Stimulated activated CD8-positive, alpha-beta memory T cell treated with anti-CD3 and anti-CD28 coated beads, Interleukin-15, amount 100 ng/mL, for 24 hours (primary cell): ENCODE measurements at regions not wholly inside any gene's neighbourhood (a gene's known extent, or its start where the extent isn't known, plus 50 kb on each side); places are given as distances from the start of the nearest gene placed in this dataset.

Experiments
- DNase-seq: peaks from one replicate; pipeline ENCODE4 v3.0.0-alpha.2; 2020; ENCODE audit warnings: low read depth

GRCh38 chr3:43783987-43784639 is 93.4 kb downstream of the ABHD5 start:
- no peak for DNase-seq

GRCh38 chr3:43784640-43785011 is 93.9 kb downstream of the ABHD5 start:
- DNase-seq, result no peak

- no peak for DNase-seq
Measured at GRCh38 chr3:43785551-43785950, 94.8 kb downstream of the ABHD5 start.

- DNase-seq, result no peak
Measured at GRCh38 chr3:43786102-43786501, 95.4 kb downstream of the ABHD5 start.

DNA sequence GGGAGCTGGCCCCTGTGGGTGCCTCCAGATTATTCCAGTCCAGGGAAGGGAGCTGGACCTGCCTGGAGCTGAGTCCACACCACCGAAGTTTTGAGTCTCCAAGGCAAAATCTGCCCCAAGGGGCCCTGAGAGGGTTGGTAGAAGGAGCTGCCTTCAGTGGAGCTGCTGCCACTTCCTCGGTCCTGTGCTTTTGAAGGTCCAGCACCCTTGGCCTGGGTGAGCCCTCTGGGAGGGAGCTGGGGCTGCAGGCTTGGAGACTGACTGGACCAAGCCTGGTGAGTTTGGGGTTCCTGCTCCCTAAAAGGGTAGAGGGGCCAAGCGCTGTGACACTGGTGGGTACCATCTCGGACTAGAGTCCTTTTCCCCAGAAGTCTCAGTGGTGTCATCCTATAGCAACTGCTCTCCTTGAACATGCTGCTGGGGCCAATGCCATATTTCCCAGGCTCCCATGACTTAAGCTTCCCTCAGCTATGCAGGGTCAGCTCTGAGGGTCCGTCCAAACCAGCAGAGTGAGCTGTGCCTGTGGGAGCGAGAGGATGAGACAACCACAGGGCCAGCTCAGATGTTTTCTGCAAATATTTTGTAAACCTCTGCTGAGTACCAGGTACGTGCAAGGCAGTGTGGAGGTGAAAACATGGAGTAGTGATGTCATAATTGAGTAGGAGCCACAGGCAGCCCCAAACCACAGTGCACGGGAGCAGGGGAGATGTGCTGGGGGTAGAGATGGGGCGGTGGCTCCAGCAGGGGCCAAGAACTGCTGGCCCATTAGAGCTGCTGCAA is 96.0 kb downstream of the ABHD5 start:
- no peak for DNase-seq

DNA sequence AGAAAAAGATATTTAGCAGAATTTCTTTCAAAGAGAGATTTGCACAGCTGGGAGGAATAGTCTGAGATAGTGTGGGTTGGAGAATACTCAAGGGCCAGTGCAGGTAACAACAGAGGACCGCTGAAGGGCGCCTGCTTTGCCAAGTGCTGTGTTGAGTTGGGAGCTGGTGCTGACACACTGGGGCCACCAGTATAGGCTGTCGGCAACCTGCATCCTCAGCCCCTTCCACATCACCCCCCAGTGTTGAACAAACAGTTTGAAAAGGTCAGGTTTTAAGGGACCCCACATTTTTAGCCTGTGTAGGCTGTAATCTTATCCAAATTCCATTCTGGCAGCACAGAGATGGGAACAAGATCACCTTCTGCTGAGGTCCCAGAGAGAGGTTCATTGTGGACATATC is 96.6 kb downstream of the ABHD5 start:
- no peak for DNase-seq

GRCh38 chr3:43789028-43789427 is 98.3 kb downstream of the ABHD5 start:
- DNase-seq, result no peak

- DNase-seq, result no peak
Measured at GRCh38 chr3:43790060-43790459, 99.3 kb downstream of the ABHD5 start.

- no peak for DNase-seq
Measured at GRCh38 chr3:43790476-43790875, 99.7 kb downstream of the ABHD5 start.

GRCh38 chr3:43791246-43791645 is 100.5 kb downstream of the ABHD5 start:
- no peak for DNase-seq

GRCh38 chr3:43792904-43793303 is 102.2 kb downstream of the ABHD5 start:
- no peak for DNase-seq

DNA sequence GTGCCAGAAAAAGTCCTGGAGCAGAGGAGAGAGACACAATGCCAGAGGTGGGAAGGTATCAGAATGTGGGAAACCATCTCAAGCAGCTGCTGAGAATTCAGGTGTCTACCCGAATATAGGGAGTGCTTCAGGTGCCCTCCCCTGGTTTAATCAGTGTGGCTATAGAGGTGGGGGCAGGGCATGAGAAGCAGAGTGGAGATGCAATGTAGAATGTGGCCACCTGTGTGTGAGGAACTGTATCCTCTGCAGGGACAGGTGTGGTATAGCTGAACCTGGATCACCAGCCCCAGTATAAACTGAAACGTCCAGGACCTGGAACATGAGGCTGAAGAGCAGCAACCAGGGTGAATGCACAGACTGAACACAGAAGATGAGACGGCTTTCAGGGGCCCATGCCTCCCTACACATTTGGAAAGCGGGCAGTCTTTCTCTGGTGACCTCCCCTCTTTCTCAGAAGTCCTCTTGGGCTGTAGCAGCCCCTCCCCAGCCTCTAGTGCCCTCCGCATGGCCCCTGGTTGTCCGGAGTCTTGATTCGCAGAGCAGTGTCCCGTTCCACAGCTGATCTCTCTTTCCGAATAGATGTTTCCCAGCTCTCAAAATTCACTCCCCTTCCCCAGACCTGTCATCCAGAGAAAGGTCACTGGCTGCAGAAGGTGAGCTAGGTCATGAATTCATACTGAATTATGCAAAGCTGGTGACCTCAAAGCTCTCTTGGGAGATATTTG is 103.1 kb downstream of the ABHD5 start:
- no peak for DNase-seq

DNA sequence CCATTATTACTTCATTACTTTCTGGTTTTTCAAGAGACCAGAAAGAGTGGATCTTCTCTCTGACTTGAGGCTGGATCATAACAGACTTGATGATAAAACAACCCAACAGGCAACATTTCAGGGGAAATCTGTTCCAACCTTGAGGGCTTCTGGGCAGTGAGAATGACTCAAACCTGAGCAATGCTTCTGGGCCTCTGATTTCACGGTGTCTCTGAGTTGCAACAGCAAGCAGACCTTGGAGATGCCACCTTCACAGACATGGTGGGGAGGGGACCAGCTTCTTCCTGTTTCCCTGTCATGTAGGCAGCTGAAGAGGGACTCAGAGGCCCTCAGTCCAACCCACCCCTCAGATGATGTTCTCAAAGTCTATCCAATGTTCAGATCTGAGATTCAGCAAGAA is 104.0 kb downstream of the ABHD5 start:
- no peak for DNase-seq

- DNase-seq, result no peak
Measured at GRCh38 chr3:43795491-43795890, 104.8 kb downstream of the ABHD5 start.

- DNase-seq, result no peak
Measured at GRCh38 chr3:43796041-43796596, 105.4 kb downstream of the ABHD5 start.

GRCh38 chr3:43797794-43798193 is 107.1 kb downstream of the ABHD5 start:
- DNase-seq, result no peak

DNA sequence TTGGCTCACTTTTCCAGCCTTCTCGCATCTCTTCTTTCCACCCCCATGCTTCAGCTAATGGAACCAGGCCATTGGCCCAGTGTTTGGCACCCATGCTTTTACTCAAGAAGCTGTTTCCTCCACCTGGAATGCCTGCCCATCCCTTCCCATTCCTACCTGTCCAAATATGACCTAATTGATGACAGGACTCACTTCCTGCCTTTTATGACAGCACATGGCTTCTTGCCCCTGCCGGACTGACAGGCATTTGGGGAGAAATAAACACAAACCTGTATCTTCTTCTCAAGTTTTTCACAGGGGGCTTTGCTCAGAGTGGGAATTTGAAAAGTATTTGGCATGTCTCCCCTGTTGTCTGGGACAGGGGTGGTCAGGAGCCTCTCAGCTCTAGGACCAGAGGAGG is 120.1 kb downstream of the ABHD5 start:
- DNase-seq, result no peak

DNA sequence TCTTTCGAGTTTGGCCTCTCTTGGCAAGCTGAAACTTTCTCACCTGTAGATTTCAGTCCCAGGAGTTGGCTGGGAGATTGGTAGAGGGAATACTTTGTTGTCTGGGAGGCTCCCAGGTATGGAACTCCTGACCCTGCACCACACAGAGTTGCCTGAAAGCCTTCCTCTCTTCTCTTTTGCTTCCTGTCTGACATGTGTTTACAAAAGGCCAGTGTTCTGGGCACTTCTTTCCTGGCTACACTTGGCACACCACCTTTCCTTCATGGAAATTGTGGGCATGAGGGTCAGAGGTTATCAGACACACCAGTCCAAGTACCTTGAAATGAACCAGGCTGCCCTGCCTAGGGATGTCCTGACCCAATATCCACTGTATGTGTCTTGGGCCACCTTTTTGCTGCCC is 123.7 kb downstream of the ABHD5 start:
- DNase-seq, result no peak

DNA sequence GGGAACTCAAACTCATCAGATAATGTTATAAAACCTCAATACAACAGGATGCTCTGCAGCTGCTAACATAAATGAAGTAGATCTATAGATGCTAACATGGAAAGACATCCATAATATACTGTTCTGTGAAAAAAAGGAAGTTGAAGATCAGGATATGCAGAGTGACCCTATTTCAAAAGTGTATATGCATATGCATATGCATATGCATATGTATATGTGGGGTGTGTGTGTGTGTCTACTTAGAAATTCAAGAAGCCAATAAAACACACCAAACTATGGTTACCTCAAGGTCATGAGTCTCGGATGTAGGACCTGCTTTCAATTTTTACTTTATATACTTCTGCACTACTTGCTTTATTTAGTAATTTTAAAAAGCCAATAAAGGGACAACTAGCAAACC is 125.6 kb downstream of the ABHD5 start:
- DNase-seq, result no peak

DNA sequence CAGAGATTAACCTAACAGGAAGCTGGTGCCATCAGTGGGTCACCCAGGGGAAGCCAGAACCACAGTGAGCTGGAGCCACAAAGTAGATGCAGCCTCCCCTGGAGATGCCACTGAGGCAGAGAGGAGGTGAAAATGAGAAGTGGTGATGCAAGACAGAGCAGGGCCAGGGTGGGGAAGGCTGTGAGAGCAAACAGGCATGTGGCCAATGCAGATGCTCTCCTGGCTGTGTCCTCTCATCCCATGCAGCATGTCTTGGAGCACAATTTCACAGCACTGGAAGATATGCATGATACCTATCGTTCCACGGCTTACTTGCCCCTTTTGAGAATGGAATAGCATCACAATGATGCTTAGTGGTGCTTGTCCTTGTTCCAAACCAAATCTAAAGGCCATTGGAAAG is 126.3 kb downstream of the ABHD5 start:
- DNase-seq, result no peak

GRCh38 chr3:43817825-43818224 is 127.1 kb downstream of the ABHD5 start:
- DNase-seq, result no peak

DNA sequence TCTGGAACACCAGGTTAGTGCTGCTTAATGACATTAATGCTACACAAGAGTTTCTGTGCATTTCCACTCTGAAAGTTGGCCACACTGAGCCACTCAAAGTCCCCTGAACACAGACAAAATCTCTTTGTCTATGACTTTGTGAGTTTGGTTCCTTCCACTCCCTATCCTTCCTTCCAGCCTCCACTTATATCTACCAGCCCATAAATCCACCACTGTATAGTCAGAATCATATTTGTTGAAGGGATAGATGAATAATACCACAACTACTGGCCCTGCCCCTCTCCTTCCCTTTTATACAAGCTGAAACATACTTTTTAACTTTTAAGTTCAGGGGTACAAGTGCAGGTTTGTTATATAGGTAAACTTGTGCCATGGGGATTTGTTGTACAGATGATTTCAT is 127.5 kb downstream of the ABHD5 start:
- DNase-seq, result no peak
